Panc1 (cell line): ENCODE measurements at regions not wholly inside any gene's neighbourhood (a gene's known extent, or its start where the extent isn't known, plus 50 kb on each side); places are given as distances from the start of the nearest gene placed in this dataset.

Experiments used
- ATAC-seq: fragments of 200-7000 bp; cut with Tn5 transposase; 2 replicates; pipeline ENCODE4 v1.9.1; 2020; ENCODE audit warnings: mild to moderate bottlenecking, moderate library complexity
- BruUV-seq: library from RNA; stranded (reverse); fragments of 400-500 nt; replicated peaks from 2 replicates; lab custom pipeline; 2021; lab: Mats Ljungman, UMichigan
- CTCF ChIA-PET: fragments of 300-600 bp; sonication (Branson Sonifier 250); formaldehyde crosslinking; loops from one replicate; lab custom pipeline; 2022; ENCODE audit warnings: antibody characterized with exemption; lab: Charles Lee
- POLR2A ChIA-PET: fragments of 300-600 bp; sonication (Branson Sonifier 250); formaldehyde crosslinking; loops from one replicate; lab custom pipeline; 2022; ENCODE audit warnings: antibody characterized with exemption; lab: Charles Lee
- DNase-seq: peaks from one replicate; pipeline ENCODE4 v3.0.0-alpha.2; 2010; ENCODE audit warnings: low read depth, low spot score
- H3K27ac ChIP-seq: 2 replicates; pipeline ENCODE4 v1.5.1; 2011; ENCODE audit warnings: mild to moderate bottlenecking, low read length, inconsistent platforms
- H3K27me3 ChIP-seq: fragments of 200-500 bp; sonication (Bioruptor generic); 2 replicates; pipeline ENCODE4 v1.6.0; 2014; ENCODE audit warnings: low read length, inconsistent platforms; ENCODE audit not compliant: control insufficient read depth, insufficient read depth
- H3K36me3 ChIP-seq: fragments of 200-500 bp; sonication (Bioruptor generic); 2 replicates; pipeline ENCODE4 v1.5.1; 2014; ENCODE audit warnings: inconsistent platforms, mild to moderate bottlenecking, low read length, moderate library complexity; ENCODE audit not compliant: control insufficient read depth, insufficient read depth
- H3K4me1 ChIP-seq: 2 replicates; pipeline ENCODE4 v1.5.1; 2011; ENCODE audit warnings: inconsistent platforms, mild to moderate bottlenecking, low read length, moderate library complexity; ENCODE audit not compliant: control insufficient read depth, insufficient read depth
- H3K4me3 ChIP-seq, 2 experiments: 2 replicates each; pipeline ENCODE4 v1.5.1; 2011 to 2012; ENCODE audit warnings: low read depth in 2 of 2, low read length in 2 of 2, mild to moderate bottlenecking in 2 of 2, inconsistent platforms in 1 of 2, moderate library complexity in 1 of 2
- H3K9me3 ChIP-seq: fragments of 200-500 bp; sonication (Bioruptor generic); 2 replicates; pipeline ENCODE4 v1.5.1; 2014; ENCODE audit warnings: low read depth, mild to moderate bottlenecking, inconsistent platforms, low read length, moderate library complexity; ENCODE audit not compliant: control insufficient read depth, insufficient read depth
- CTCF ChIP-seq: fragments of 450-650 bp; IDR thresholded peaks from 2 replicates; pipeline ENCODE4 v1.5.1; 2017; ENCODE audit warnings: mild to moderate bottlenecking
- POLR2AphosphoS5 ChIP-seq: IDR thresholded peaks from 2 replicates; pipeline ENCODE4 v1.6.1; 2012; ENCODE audit warnings: mild to moderate bottlenecking, low read depth, low read length, moderate library complexity
- SIN3A ChIP-seq: IDR thresholded peaks from 2 replicates; pipeline ENCODE4 v1.6.1; 2012; ENCODE audit warnings: low read depth, mild to moderate bottlenecking, low read length, moderate library complexity, borderline replicate concordance; ENCODE audit not compliant: insufficient read depth
- TCF7L2 ChIP-seq: IDR thresholded peaks from 2 replicates; pipeline ENCODE4 v1.6.1; 2011; ENCODE audit warnings: mild to moderate bottlenecking, low read depth, low read length, inconsistent platforms
- in situ Hi-C: cut with HindIII; loops from 2 replicates; pipeline ENCODE4 v1.10.0; 2016; ENCODE audit warnings: low sequenced_read_pairs, low pct_unique_long_range_greater_than_20kb
- intact Hi-C: fragments of 100-400 bp; cut with micrococcal nuclease; formaldehyde crosslinking; loops from one replicate; pipeline ENCODE4 v1.10.0; 2022; ENCODE audit not compliant: unreplicated experiment
- TF ChIP-seq, protein P1 (sequence below), 2 experiments: IDR thresholded peaks; 2 replicates each; pipeline ENCODE4 v1.6.1; 2011 to 2012; ENCODE audit warnings: low read depth in 2 of 2, control low read depth in 1 of 2, low read length in 1 of 2, mild to moderate bottlenecking in 1 of 2, moderate library complexity in 1 of 2; ENCODE audit not compliant: insufficient read depth in 1 of 2

DNA sequence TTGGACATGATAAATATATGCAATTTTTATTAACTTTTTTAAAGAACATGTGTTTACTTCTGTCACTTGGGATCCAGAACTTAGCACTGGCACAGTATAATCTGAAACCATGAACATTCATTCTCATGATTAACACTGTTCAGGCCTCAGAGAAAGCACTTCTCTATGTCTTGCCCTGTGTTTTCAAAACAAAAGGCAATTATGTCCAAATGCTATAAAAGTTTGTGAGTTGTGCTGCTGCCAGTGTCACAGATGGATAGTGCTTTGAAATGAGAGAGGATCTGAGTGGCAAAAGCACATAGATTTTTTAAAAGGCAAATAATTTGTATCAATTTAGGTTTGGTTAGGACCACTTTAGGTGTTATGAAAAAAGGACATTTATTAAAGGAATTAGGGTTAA is 470.5 kb upstream of the FAM98A start:
- Histone ChIP-seq H3K4me1 (no peaks in the 10 kb centered on the region), H3K4me3 (no peak overlapping the region), H3K27me3 (no peaks in the 10 kb centered on the region), H3K36me3 (no peaks in the 10 kb centered on the region), H3K9me3 (no peaks in the 10 kb centered on the region; the same call in 1 of the 2 replicates), H3K27ac (no peak overlapping the region)
- ChIA-PET POLR2A (no interaction called here), CTCF (no interaction called here)
- TF ChIP-seq POLR2AphosphoS5 (no peak), CTCF (no peak), SIN3A (no peak), TCF7L2 (no peak)
- TF ChIP-seq, protein P1, sequence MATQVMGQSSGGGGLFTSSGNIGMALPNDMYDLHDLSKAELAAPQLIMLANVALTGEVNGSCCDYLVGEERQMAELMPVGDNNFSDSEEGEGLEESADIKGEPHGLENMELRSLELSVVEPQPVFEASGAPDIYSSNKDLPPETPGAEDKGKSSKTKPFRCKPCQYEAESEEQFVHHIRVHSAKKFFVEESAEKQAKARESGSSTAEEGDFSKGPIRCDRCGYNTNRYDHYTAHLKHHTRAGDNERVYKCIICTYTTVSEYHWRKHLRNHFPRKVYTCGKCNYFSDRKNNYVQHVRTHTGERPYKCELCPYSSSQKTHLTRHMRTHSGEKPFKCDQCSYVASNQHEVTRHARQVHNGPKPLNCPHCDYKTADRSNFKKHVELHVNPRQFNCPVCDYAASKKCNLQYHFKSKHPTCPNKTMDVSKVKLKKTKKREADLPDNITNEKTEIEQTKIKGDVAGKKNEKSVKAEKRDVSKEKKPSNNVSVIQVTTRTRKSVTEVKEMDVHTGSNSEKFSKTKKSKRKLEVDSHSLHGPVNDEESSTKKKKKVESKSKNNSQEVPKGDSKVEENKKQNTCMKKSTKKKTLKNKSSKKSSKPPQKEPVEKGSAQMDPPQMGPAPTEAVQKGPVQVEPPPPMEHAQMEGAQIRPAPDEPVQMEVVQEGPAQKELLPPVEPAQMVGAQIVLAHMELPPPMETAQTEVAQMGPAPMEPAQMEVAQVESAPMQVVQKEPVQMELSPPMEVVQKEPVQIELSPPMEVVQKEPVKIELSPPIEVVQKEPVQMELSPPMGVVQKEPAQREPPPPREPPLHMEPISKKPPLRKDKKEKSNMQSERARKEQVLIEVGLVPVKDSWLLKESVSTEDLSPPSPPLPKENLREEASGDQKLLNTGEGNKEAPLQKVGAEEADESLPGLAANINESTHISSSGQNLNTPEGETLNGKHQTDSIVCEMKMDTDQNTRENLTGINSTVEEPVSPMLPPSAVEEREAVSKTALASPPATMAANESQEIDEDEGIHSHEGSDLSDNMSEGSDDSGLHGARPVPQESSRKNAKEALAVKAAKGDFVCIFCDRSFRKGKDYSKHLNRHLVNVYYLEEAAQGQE (IDR thresholded peaks at IDR 0.05; ENCODE audit: insufficient read depth in 1 of 2, low read depth in 2 of 2, low read length in 1 of 2): no peak
- intact Hi-C loops: loop anchor here (10.0 kb wide), 1 partner anchor 395 kb away; no protein-coding TSS in a partner anchor
- no TSS peak for BruUV-seq
- ATAC-seq (no peak), DNase-seq (no peak)
- in situ Hi-C loops: no loop called here

DNA sequence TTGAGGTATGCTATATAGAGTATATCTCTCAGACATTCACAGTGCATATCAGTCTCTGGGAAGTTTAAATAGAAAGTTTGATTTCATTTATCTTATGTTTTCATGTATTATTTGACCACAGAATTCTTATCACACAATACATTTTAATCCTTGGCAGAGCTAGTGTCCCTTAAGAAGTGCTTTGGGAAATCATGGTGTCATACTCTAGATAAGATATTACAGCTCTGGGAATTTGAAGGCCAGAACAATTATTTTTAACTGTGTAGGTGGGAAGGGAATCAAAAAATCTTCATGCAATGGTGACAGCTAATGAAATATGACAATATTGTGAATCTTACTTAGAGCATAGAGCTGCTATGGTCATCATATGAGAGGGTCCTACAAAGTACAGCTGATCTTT is 451.3 kb upstream of the FAM98A start:
- CTCF ChIA-PET: no interaction called here
- ATAC-seq (no peak), DNase-seq (no peak)
- intact Hi-C loops: no loop called here
- Histone ChIP-seq H3K27me3 (no peaks in the 10 kb centered on the region), H3K4me1 (no peaks in the 10 kb centered on the region), H3K27ac (no peak overlapping the region), H3K36me3 (no peaks in the 10 kb centered on the region), H3K9me3 (no peaks in the 10 kb centered on the region; the same call in 1 of the 2 replicates), H3K4me3 (no peak overlapping the region)
- POLR2A ChIA-PET: no interaction called here
- TF ChIP-seq TCF7L2 (no peak), CTCF (no peak), SIN3A (no peak), POLR2AphosphoS5 (no peak)
- TF ChIP-seq, protein P1 (IDR thresholded peaks at IDR 0.05; ENCODE audit: insufficient read depth in 1 of 2, low read depth in 2 of 2, low read length in 1 of 2): no peak
- in situ Hi-C loops: no loop called here
- no TSS peak for BruUV-seq
